Panc1 (cell line): ENCODE measurements at regions not wholly inside any gene's neighbourhood (a gene's known extent, or its start where the extent isn't known, plus 50 kb on each side); places are given as distances from the start of the nearest gene placed in this dataset.

ENCODE experiments used
- ATAC-seq: fragments of 200-7000 bp; cut with Tn5 transposase; 2 replicates; pipeline ENCODE4 v1.9.1; 2020; ENCODE audit warnings: mild to moderate bottlenecking, moderate library complexity
- BruUV-seq: library from RNA; stranded (reverse); fragments of 400-500 nt; replicated peaks from 2 replicates; lab custom pipeline; 2021; lab: Mats Ljungman, UMichigan
- CTCF ChIA-PET: fragments of 300-600 bp; sonication (Branson Sonifier 250); formaldehyde crosslinking; loops from one replicate; lab custom pipeline; 2022; ENCODE audit warnings: antibody characterized with exemption; lab: Charles Lee
- POLR2A ChIA-PET: fragments of 300-600 bp; sonication (Branson Sonifier 250); formaldehyde crosslinking; loops from one replicate; lab custom pipeline; 2022; ENCODE audit warnings: antibody characterized with exemption; lab: Charles Lee
- DNase-seq: peaks from one replicate; pipeline ENCODE4 v3.0.0-alpha.2; 2010; ENCODE audit warnings: low read depth, low spot score
- H3K27ac ChIP-seq: 2 replicates; pipeline ENCODE4 v1.5.1; 2011; ENCODE audit warnings: mild to moderate bottlenecking, low read length, inconsistent platforms
- H3K27me3 ChIP-seq: fragments of 200-500 bp; sonication (Bioruptor generic); 2 replicates; pipeline ENCODE4 v1.6.0; 2014; ENCODE audit warnings: low read length, inconsistent platforms; ENCODE audit not compliant: control insufficient read depth, insufficient read depth
- H3K36me3 ChIP-seq: fragments of 200-500 bp; sonication (Bioruptor generic); 2 replicates; pipeline ENCODE4 v1.5.1; 2014; ENCODE audit warnings: inconsistent platforms, mild to moderate bottlenecking, low read length, moderate library complexity; ENCODE audit not compliant: control insufficient read depth, insufficient read depth
- H3K4me1 ChIP-seq: 2 replicates; pipeline ENCODE4 v1.5.1; 2011; ENCODE audit warnings: inconsistent platforms, mild to moderate bottlenecking, low read length, moderate library complexity; ENCODE audit not compliant: control insufficient read depth, insufficient read depth
- H3K4me3 ChIP-seq, 2 experiments: 2 replicates each; pipeline ENCODE4 v1.5.1; 2011 to 2012; ENCODE audit warnings: low read depth in 2 of 2, low read length in 2 of 2, mild to moderate bottlenecking in 2 of 2, inconsistent platforms in 1 of 2, moderate library complexity in 1 of 2
- H3K9me3 ChIP-seq: fragments of 200-500 bp; sonication (Bioruptor generic); 2 replicates; pipeline ENCODE4 v1.5.1; 2014; ENCODE audit warnings: low read depth, mild to moderate bottlenecking, inconsistent platforms, low read length, moderate library complexity; ENCODE audit not compliant: control insufficient read depth, insufficient read depth
- POLR2AphosphoS5 ChIP-seq: IDR thresholded peaks from 2 replicates; pipeline ENCODE4 v1.6.1; 2012; ENCODE audit warnings: mild to moderate bottlenecking, low read depth, low read length, moderate library complexity
- SIN3A ChIP-seq: IDR thresholded peaks from 2 replicates; pipeline ENCODE4 v1.6.1; 2012; ENCODE audit warnings: low read depth, mild to moderate bottlenecking, low read length, moderate library complexity, borderline replicate concordance; ENCODE audit not compliant: insufficient read depth
- TCF7L2 ChIP-seq: IDR thresholded peaks from 2 replicates; pipeline ENCODE4 v1.6.1; 2011; ENCODE audit warnings: mild to moderate bottlenecking, low read depth, low read length, inconsistent platforms
- in situ Hi-C: cut with HindIII; loops from 2 replicates; pipeline ENCODE4 v1.10.0; 2016; ENCODE audit warnings: low sequenced_read_pairs, low pct_unique_long_range_greater_than_20kb
- intact Hi-C: fragments of 100-400 bp; cut with micrococcal nuclease; formaldehyde crosslinking; loops from one replicate; pipeline ENCODE4 v1.10.0; 2022; ENCODE audit not compliant: unreplicated experiment
- TF ChIP-seq, protein P1 (sequence below): fragments of 450-650 bp; IDR thresholded peaks from 2 replicates; pipeline ENCODE4 v1.5.1; 2017; ENCODE audit warnings: mild to moderate bottlenecking
- TF ChIP-seq, protein P2 (sequence below), 2 experiments: IDR thresholded peaks; 2 replicates each; pipeline ENCODE4 v1.6.1; 2011 to 2012; ENCODE audit warnings: low read depth in 2 of 2, control low read depth in 1 of 2, low read length in 1 of 2, mild to moderate bottlenecking in 1 of 2, moderate library complexity in 1 of 2; ENCODE audit not compliant: insufficient read depth in 1 of 2

DNA sequence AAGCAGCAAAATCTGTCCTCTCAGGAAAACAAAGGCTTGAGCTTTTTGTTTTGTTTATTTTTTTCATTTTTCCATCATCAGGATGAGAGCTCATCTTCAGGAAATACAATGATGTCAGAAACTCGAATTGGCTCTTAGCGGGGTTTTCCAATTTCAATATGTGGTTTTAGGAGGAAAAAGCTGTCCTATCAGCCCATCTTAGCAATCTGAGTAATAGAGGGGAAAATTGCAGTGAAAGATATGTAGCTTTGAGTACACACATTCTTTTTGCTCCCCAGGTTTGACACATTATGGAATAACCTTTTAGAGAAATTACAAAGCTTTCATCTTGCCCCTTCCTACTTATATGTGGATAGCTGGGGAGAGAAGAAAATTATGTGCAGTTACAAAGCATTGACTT, 113.6 kb upstream of the MYO3A start:
- in situ Hi-C loops, result no loop called here
- DNase-seq (no peak), ATAC-seq (no peak)
- TF ChIP-seq POLR2AphosphoS5, result no peak
- no peaks in the 10 kb centered on the region for H3K36me3 ChIP-seq
- H3K9me3 ChIP-seq, result no peaks in the 10 kb centered on the region
- ChIA-PET POLR2A (no interaction called here), CTCF (no interaction called here)
- no peaks in the 10 kb centered on the region for H3K4me1 ChIP-seq
- no peaks in the 10 kb centered on the region for H3K27me3 ChIP-seq
- BruUV-seq, result no TSS peak
- intact Hi-C loops, result no loop called here
- no peak overlapping the region for H3K4me3 ChIP-seq
- H3K27ac ChIP-seq, result no peak overlapping the region

DNA sequence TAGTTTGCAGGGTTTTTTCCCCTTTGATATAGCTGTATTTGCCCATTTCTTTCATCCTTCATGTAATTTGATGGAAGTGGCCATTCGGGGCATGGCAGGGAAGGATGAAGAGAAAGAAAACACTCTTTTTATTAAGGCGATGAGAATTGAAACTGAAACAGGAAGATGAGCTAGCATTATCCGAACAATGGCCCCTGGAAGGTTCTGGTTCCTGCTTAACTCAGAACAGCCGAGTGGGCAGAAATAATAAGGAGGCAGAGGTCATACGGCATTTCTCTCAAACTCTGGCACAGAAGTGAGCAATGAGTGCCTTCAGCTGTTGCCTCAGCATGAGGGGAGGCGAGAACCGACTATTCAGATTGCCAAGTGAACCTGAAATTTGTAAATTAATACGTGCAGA, 113.2 kb upstream of the MYO3A start:
- intact Hi-C loops, result no loop called here

DNA sequence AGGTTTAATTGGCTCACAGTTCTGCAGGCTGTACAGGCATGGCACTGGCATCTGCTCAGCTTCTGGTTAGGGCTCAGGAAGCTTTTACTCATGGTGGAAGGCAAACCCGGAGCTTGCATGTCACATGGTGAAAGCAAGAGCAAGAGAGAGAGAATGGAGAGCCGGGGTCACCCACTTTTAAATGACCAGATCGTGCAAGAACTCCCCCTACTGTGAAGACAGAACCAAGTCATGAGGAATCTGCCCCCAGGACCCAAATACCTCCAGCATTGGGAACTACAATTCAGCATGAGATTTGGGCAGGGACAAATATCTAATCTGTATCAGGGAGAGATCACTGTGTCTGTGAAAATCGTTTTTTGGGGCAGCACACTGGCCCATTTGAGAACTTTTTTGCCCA, 110.0 kb upstream of the MYO3A start:
- Histone ChIP-seq H3K9me3 (no peaks in the 10 kb centered on the region), H3K36me3 (no peaks in the 10 kb centered on the region), H3K4me3 (no peak overlapping the region), H3K27me3 (no peaks in the 10 kb centered on the region), H3K4me1 (no peaks in the 10 kb centered on the region), H3K27ac (no peak overlapping the region)
- intact Hi-C loops, result no loop called here
- DNase-seq (no peak), ATAC-seq (no peak)
- in situ Hi-C loops, result no loop called here
- no TSS peak for BruUV-seq
- ChIA-PET POLR2A (no interaction called here), CTCF (no interaction called here)
- TF ChIP-seq POLR2AphosphoS5 (no peak), TCF7L2 (no peak), SIN3A (no peak)
- TF ChIP-seq, protein P1, sequence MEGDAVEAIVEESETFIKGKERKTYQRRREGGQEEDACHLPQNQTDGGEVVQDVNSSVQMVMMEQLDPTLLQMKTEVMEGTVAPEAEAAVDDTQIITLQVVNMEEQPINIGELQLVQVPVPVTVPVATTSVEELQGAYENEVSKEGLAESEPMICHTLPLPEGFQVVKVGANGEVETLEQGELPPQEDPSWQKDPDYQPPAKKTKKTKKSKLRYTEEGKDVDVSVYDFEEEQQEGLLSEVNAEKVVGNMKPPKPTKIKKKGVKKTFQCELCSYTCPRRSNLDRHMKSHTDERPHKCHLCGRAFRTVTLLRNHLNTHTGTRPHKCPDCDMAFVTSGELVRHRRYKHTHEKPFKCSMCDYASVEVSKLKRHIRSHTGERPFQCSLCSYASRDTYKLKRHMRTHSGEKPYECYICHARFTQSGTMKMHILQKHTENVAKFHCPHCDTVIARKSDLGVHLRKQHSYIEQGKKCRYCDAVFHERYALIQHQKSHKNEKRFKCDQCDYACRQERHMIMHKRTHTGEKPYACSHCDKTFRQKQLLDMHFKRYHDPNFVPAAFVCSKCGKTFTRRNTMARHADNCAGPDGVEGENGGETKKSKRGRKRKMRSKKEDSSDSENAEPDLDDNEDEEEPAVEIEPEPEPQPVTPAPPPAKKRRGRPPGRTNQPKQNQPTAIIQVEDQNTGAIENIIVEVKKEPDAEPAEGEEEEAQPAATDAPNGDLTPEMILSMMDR, result no peak
- TF ChIP-seq, protein P2, sequence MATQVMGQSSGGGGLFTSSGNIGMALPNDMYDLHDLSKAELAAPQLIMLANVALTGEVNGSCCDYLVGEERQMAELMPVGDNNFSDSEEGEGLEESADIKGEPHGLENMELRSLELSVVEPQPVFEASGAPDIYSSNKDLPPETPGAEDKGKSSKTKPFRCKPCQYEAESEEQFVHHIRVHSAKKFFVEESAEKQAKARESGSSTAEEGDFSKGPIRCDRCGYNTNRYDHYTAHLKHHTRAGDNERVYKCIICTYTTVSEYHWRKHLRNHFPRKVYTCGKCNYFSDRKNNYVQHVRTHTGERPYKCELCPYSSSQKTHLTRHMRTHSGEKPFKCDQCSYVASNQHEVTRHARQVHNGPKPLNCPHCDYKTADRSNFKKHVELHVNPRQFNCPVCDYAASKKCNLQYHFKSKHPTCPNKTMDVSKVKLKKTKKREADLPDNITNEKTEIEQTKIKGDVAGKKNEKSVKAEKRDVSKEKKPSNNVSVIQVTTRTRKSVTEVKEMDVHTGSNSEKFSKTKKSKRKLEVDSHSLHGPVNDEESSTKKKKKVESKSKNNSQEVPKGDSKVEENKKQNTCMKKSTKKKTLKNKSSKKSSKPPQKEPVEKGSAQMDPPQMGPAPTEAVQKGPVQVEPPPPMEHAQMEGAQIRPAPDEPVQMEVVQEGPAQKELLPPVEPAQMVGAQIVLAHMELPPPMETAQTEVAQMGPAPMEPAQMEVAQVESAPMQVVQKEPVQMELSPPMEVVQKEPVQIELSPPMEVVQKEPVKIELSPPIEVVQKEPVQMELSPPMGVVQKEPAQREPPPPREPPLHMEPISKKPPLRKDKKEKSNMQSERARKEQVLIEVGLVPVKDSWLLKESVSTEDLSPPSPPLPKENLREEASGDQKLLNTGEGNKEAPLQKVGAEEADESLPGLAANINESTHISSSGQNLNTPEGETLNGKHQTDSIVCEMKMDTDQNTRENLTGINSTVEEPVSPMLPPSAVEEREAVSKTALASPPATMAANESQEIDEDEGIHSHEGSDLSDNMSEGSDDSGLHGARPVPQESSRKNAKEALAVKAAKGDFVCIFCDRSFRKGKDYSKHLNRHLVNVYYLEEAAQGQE (IDR thresholded peaks at IDR 0.05; ENCODE audit: insufficient read depth in 1 of 2, low read depth in 2 of 2, low read length in 1 of 2), result no peak

More for the DNA sequence above, 113.2 kb upstream of the MYO3A start:
- ChIA-PET CTCF (no interaction called here), POLR2A (no interaction called here)
- Histone ChIP-seq H3K27me3 (no peaks in the 10 kb centered on the region), H3K27ac (no peak overlapping the region), H3K9me3 (no peaks in the 10 kb centered on the region), H3K4me1 (no peaks in the 10 kb centered on the region), H3K4me3 (no peak overlapping the region; a peak in 1 of 4 replicates), H3K36me3 (no peaks in the 10 kb centered on the region)
- in situ Hi-C loops, result no loop called here
- DNase-seq (no peak), ATAC-seq (no peak)
- no peak for TF ChIP-seq POLR2AphosphoS5
- TF ChIP-seq, protein P1, result no peak
- no peak for TF ChIP-seq SIN3A
- TF ChIP-seq, protein P2 (IDR thresholded peaks at IDR 0.05; ENCODE audit: insufficient read depth in 1 of 2, low read depth in 2 of 2, low read length in 1 of 2), result no peak
- no peak for TF ChIP-seq TCF7L2
- BruUV-seq, result no TSS peak
